ENCODE measurements at regions not wholly inside any gene's neighbourhood (a gene's known extent, or its start where the extent isn't known, plus 50 kb on each side); places are given as distances from the start of the nearest gene placed in this dataset.

GRCh38 chr13:65601855-65602254 lies 1628.3 kb downstream of the PCDH9 start:
- H3K27me3 Mint-ChIP-seq, result peaks cover 33% of the 10 kb centered on the region
- TF ChIP-seq, protein P1, sequence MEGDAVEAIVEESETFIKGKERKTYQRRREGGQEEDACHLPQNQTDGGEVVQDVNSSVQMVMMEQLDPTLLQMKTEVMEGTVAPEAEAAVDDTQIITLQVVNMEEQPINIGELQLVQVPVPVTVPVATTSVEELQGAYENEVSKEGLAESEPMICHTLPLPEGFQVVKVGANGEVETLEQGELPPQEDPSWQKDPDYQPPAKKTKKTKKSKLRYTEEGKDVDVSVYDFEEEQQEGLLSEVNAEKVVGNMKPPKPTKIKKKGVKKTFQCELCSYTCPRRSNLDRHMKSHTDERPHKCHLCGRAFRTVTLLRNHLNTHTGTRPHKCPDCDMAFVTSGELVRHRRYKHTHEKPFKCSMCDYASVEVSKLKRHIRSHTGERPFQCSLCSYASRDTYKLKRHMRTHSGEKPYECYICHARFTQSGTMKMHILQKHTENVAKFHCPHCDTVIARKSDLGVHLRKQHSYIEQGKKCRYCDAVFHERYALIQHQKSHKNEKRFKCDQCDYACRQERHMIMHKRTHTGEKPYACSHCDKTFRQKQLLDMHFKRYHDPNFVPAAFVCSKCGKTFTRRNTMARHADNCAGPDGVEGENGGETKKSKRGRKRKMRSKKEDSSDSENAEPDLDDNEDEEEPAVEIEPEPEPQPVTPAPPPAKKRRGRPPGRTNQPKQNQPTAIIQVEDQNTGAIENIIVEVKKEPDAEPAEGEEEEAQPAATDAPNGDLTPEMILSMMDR (IDR thresholded peaks at IDR 0.05; ENCODE audit: unreplicated experiment), result no peak
- peaks cover 2% of the 10 kb centered on the region for H3K9me3 Mint-ChIP-seq (ENCODE audit: low read depth)
- H3K36me3 Mint-ChIP-seq (ENCODE audit: insufficient read depth), result no peaks in the 10 kb centered on the region
- H3K4me3 Mint-ChIP-seq (ENCODE audit: low read depth), result no peak overlapping the region
- H3K4me1 Mint-ChIP-seq (ENCODE audit: low read depth), result peaks cover 11% of the 10 kb centered on the region
- no peak for DNase-seq (ENCODE audit: low spot score, unreplicated experiment)
- no peak overlapping the region for H3K27ac Mint-ChIP-seq

- peaks cover 32% of the 10 kb centered on the region for H3K27me3 Mint-ChIP-seq
- peaks cover 11% of the 10 kb centered on the region for H3K4me1 Mint-ChIP-seq (ENCODE audit: low read depth)
- TF ChIP-seq, protein P1 (IDR thresholded peaks at IDR 0.05; ENCODE audit: unreplicated experiment), result no peak
- H3K9me3 Mint-ChIP-seq (ENCODE audit: low read depth), result peaks cover 2% of the 10 kb centered on the region
- H3K27ac Mint-ChIP-seq, result no peak overlapping the region
- no peaks in the 10 kb centered on the region for H3K36me3 Mint-ChIP-seq (ENCODE audit: insufficient read depth)
- H3K4me3 Mint-ChIP-seq (ENCODE audit: low read depth), result no peak overlapping the region
- no peak for DNase-seq (ENCODE audit: low spot score, unreplicated experiment)
These were observed 1629.4 kb downstream of the PCDH9 start for GRCh38 chr13:65600702-65601101.

- Mint-ChIP-seq H3K4me1 (ENCODE audit: low read depth) (peaks cover 12% of the 10 kb centered on the region), H3K27ac (no peak overlapping the region), H3K9me3 (ENCODE audit: low read depth) (peaks cover 2% of the 10 kb centered on the region), H3K36me3 (ENCODE audit: insufficient read depth) (no peaks in the 10 kb centered on the region), H3K4me3 (ENCODE audit: low read depth) (no peak overlapping the region), H3K27me3 (peaks cover 17% of the 10 kb centered on the region)
- TF ChIP-seq, protein P1 (IDR thresholded peaks at IDR 0.05; ENCODE audit: unreplicated experiment), result no peak
- no peak for DNase-seq (ENCODE audit: low spot score, unreplicated experiment)
These were observed 1632.0 kb downstream of the PCDH9 start for GRCh38 chr13:65597839-65598818.

DNA sequence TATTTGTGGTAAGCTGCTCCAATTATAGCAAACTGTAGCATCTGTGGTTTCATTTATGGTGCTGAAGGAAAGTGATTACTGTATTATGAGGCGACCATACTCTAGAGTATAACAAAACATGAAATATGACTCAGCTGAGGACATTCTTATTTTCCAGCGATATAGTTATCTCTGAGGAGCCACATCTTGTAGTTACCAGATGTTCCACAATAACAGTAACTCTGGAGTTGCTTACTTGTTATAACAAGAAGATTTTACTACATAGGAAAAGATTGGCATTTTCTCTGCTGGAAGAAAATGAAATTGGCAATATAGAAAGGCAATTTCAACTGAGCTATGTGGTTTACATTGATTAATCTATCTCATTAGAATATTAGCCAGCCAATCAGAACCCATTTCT lies 1634.2 kb downstream of the PCDH9 start:
- no peak overlapping the region for H3K4me3 Mint-ChIP-seq (ENCODE audit: low read depth)
- H3K27ac Mint-ChIP-seq, result no peak overlapping the region
- no peaks in the 10 kb centered on the region for H3K36me3 Mint-ChIP-seq (ENCODE audit: insufficient read depth)
- TF ChIP-seq, protein P1 (IDR thresholded peaks at IDR 0.05; ENCODE audit: unreplicated experiment), result no peak
- no peak for DNase-seq (ENCODE audit: low spot score, unreplicated experiment)
- peaks cover 9% of the 10 kb centered on the region for H3K4me1 Mint-ChIP-seq (ENCODE audit: low read depth)
- peaks cover 16% of the 10 kb centered on the region for H3K27me3 Mint-ChIP-seq
- H3K9me3 Mint-ChIP-seq (ENCODE audit: low read depth), result no peaks in the 10 kb centered on the region

DNA sequence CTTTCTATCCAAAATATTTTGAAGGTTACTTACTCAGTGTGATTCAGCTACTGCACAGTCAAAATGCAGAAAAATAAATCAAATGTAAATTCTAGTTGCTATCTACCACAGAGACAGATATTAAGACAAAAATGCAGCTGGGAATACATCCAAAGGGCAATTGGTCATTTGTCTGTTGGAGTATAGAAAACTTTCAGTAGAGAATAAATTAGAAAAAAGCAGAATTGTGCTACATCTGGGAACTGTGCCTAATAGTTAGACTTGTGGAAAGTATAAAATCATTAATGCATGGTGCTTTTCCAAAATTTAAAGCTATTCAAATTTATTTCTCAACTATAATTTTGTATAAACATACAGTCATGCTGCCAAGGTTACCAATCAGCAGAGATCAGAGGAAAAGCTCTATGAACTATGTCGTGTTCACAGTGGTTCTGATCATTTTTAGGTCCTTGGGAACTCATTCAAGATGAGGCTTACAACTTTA lies 1635.8 kb downstream of the PCDH9 start:
- no peak for DNase-seq (ENCODE audit: low spot score, unreplicated experiment)
- peaks cover 11% of the 10 kb centered on the region for H3K27me3 Mint-ChIP-seq
- H3K27ac Mint-ChIP-seq, result no peak overlapping the region
- H3K36me3 Mint-ChIP-seq (ENCODE audit: insufficient read depth), result no peaks in the 10 kb centered on the region
- TF ChIP-seq, protein P1 (IDR thresholded peaks at IDR 0.05; ENCODE audit: unreplicated experiment), result no peak
- H3K4me1 Mint-ChIP-seq (ENCODE audit: low read depth), result peaks cover 9% of the 10 kb centered on the region
- peaks cover 10% of the 10 kb centered on the region for H3K9me3 Mint-ChIP-seq (ENCODE audit: low read depth)
- no peak overlapping the region for H3K4me3 Mint-ChIP-seq (ENCODE audit: low read depth)
